K562 (cell line): ENCODE measurements at regions not wholly inside any gene's neighbourhood (a gene's known extent, or its start where the extent isn't known, plus 50 kb on each side); places are given as distances from the start of the nearest gene placed in this dataset.

ENCODE experiments used
- ATAC-seq: fragments of 200-7000 bp; cut with Tn5 transposase; 3 replicates; pipeline ENCODE4 v1.9.1; 2020; ENCODE audit warnings: moderate library complexity
- BruUV-seq: library from RNA; stranded (reverse); fragments of 400-500 nt; replicated peaks from 2 replicates; lab custom pipeline; 2021; lab: Mats Ljungman, UMichigan
- CTCF ChIA-PET: fragments of 300-600 bp; formaldehyde crosslinking; extraction: SDS; loops from one replicate; lab custom pipeline; 2021; ENCODE audit warnings: low intra/inter-chr PET ratio; lab: Yijun Ruan, JAX
- POLR2A ChIA-PET: fragments of 300-600, 350-650 bp; sonication (Branson Sonifier 250); formaldehyde crosslinking; extraction: SDS; loops from one replicate; lab custom pipeline; 2021; ENCODE audit warnings: antibody characterized with exemption, inconsistent platforms; lab: Yijun Ruan, JAX
- DNase-seq, 4 experiments: peaks; one replicate each; pipeline versions ENCODE4 v3.0.0 to v3.0.0-alpha.2; 2011 to 2018; ENCODE audit warnings: low spot score in 3 of 4, mixed read lengths in 3 of 4; ENCODE audit errors: extremely low read depth in 1 of 4
- FAIRE-seq: peaks from 2 replicates; lab custom pipeline; 2011; peaks lifted over from hg19 to GRCh38; lab: Jason Lieb, UNC
- H2AFZ ChIP-seq: 2 replicates; pipeline ENCODE4 v1.6.0; 2011; ENCODE audit warnings: low read depth, low read length, control low read depth, inconsistent platforms
- H3K27ac ChIP-seq: fragments of 200-600 bp; 3 replicates; pipeline ENCODE4 v1.8.0; 2011; ENCODE audit warnings: low read depth, mild to moderate bottlenecking, control low read depth, inconsistent platforms, low read length, moderate library complexity, mixed read lengths; ENCODE audit errors: extremely low read depth
- H3K27me3 ChIP-seq, 2 experiments: fragments of 300-600 bp in 1 of 2; 2 replicates in 1 of 2; 3 replicates in 1 of 2; pipeline versions ENCODE4 v1.6.0 to v1.8.0; 2011; ENCODE audit warnings: inconsistent platforms in 2 of 2, low read length in 2 of 2, mild to moderate bottlenecking in 1 of 2, mixed read lengths in 1 of 2, moderate library complexity in 1 of 2; ENCODE audit not compliant: control insufficient read depth in 2 of 2, insufficient read depth in 2 of 2
- H3K36me3 ChIP-seq: fragments of 300-600 bp; 3 replicates; pipeline ENCODE4 v1.8.0; 2011; ENCODE audit warnings: mild to moderate bottlenecking, low read length, inconsistent platforms; ENCODE audit not compliant: control insufficient read depth, insufficient read depth
- H3K4me1 ChIP-seq, 2 experiments: fragments of 200-600 bp in 1 of 2; replicated peaks in 1 of 2; 2 replicates in 1 of 2; 3 replicates in 1 of 2; pipeline versions ENCODE4 v1.5.1 to v1.8.0; 2011; ENCODE audit warnings: inconsistent platforms in 2 of 2, low read length in 2 of 2, mild to moderate bottlenecking in 1 of 2, mixed read lengths in 1 of 2, moderate library complexity in 1 of 2; ENCODE audit not compliant: control insufficient read depth in 2 of 2, insufficient read depth in 2 of 2
- H3K4me2 ChIP-seq: 2 replicates; pipeline ENCODE4 v1.6.1; 2011; ENCODE audit warnings: low read length, control low read depth, inconsistent platforms, mixed read lengths; ENCODE audit not compliant: insufficient read depth
- H3K4me3 ChIP-seq: fragments of 200-600 bp; sonication (generic), shearing (Covaris generic); 2 replicates; pipeline ENCODE4 v1.5.1; 2016; ENCODE audit warnings: control low read depth, inconsistent platforms
- H3K79me2 ChIP-seq: fragments of 200-600 bp; 3 replicates; pipeline ENCODE4 v1.8.0; 2011; ENCODE audit warnings: low read length, inconsistent platforms; ENCODE audit not compliant: control insufficient read depth, insufficient read depth
- H3K9ac ChIP-seq, 2 experiments: 2 replicates each; pipeline versions ENCODE4 v1.6.0 to v1.6.1; 2011; ENCODE audit warnings: low read depth in 2 of 2, low read length in 2 of 2, control low read depth in 1 of 2, inconsistent platforms in 1 of 2, mild to moderate bottlenecking in 1 of 2, mixed read lengths in 1 of 2; ENCODE audit not compliant: insufficient read depth in 1 of 2
- H3K9me1 ChIP-seq: one replicate; pipeline ENCODE4 v1.6.0; 2011; ENCODE audit warnings: inconsistent platforms, mild to moderate bottlenecking, low read length, moderate library complexity; ENCODE audit not compliant: control insufficient read depth, insufficient read depth
- H3K9me3 ChIP-seq: replicated peaks from 2 replicates; pipeline ENCODE4 v1.5.1; 2011; ENCODE audit warnings: low read depth, low read length, inconsistent platforms; ENCODE audit not compliant: control insufficient read depth, insufficient read depth
- H4K20me1 ChIP-seq: replicated peaks from 2 replicates; pipeline ENCODE4 v1.6.1; 2011; ENCODE audit warnings: low read length, inconsistent platforms, mixed read lengths; ENCODE audit not compliant: control insufficient read depth, insufficient read depth
- CBX8 ChIP-seq: fragments of 200-600 bp; sonication (generic); IDR thresholded peaks from 2 replicates; pipeline ENCODE4 v1.6.1; 2012; ENCODE audit warnings: borderline replicate concordance, mixed run types, low read depth, mild to moderate bottlenecking, moderate library complexity, mixed read lengths, low read length, control low read depth, inconsistent platforms; ENCODE audit not compliant: poor library complexity, severe bottlenecking; ENCODE audit errors: extremely low read depth
- CCNT2 ChIP-seq: IDR thresholded peaks from 2 replicates; pipeline ENCODE4 v1.6.1; 2011; ENCODE audit warnings: borderline replicate concordance, low read depth, mild to moderate bottlenecking, moderate library complexity, mixed read lengths, low read length; ENCODE audit not compliant: insufficient read length; ENCODE audit errors: extremely low read depth
- HMG20B ChIP-seq: fragments of 250-450 bp; sonication (Bioruptor Pico); IDR thresholded peaks from 2 replicates; pipeline ENCODE4 v1.5.0; 2021; ENCODE audit warnings: mild to moderate bottlenecking
- MCM5 ChIP-seq: fragments of 450-650 bp; IDR thresholded peaks from 2 replicates; pipeline ENCODE4 v1.6.1; 2016; ENCODE audit warnings: low read depth
- NFIC ChIP-seq: fragments of 450-650 bp; IDR thresholded peaks from 2 replicates; pipeline ENCODE4 v1.6.1; 2017; ENCODE audit warnings: mild to moderate bottlenecking, inconsistent platforms
- NFXL1 ChIP-seq: fragments of 450-650 bp; formaldehyde crosslinking; IDR thresholded peaks from 2 replicates; pipeline ENCODE4 v1.4.0; 2021; ENCODE audit warnings: mild to moderate bottlenecking
- SLC30A9 ChIP-seq: fragments of 250-450 bp; sonication (Bioruptor Pico); IDR thresholded peaks from 2 replicates; pipeline ENCODE4 v1.8.0; 2022; ENCODE audit warnings: mild to moderate bottlenecking, moderate library complexity
- TFE3 ChIP-seq: fragments of 450-650 bp; formaldehyde crosslinking; IDR thresholded peaks from 2 replicates; pipeline ENCODE4 v1.4.0; 2020; ENCODE audit warnings: mild to moderate bottlenecking, mixed read lengths
- U2AF2 ChIP-seq: fragments of 200-400 bp; formaldehyde crosslinking; optimal IDR thresholded peaks from 2 replicates; pipeline ENCODE3; 2017; ENCODE audit warnings: low read depth, mild to moderate bottlenecking, low read length
- ZC3H11A ChIP-seq: IDR thresholded peaks from 2 replicates; pipeline ENCODE4 v1.6.1; 2012; ENCODE audit warnings: low read depth, low read length, improper control_type of control experiment
- ZNF197 ChIP-seq: fragments of 200-800 bp; sonication (Bioruptor generic); IDR thresholded peaks from 2 replicates; pipeline ENCODE4 v1.6.1; 2016; ENCODE audit warnings: low read depth, missing genetic modification characterization, missing compliant biosample characterization
- ZNF311 ChIP-seq: fragments of 250-450 bp; sonication (Bioruptor Pico); IDR thresholded peaks from 2 replicates; pipeline ENCODE4 v1.4.0; 2020; ENCODE audit warnings: mild to moderate bottlenecking, moderate library complexity
- ZNF445 ChIP-seq: fragments of 250-450 bp; sonication (Bioruptor Pico); IDR thresholded peaks from 2 replicates; pipeline ENCODE4 v1.4.0; 2020; ENCODE audit warnings: low read depth, mild to moderate bottlenecking, moderate library complexity
- WGBS: fragments of 100-300 bp; shearing (Covaris generic); methylation state at CpG from one replicate; pipeline ENCODE4 v1.1.6; 2016; ENCODE audit warnings: low coverage, mixed read lengths; ENCODE audit not compliant: insufficient coverage; ENCODE audit errors: missing lambda C conversion rate; 5-methylcytosine and 5-hydroxymethylcytosine counted together
- in situ Hi-C: fragments of 300-500 bp; cut with MboI; formaldehyde crosslinking; loops from 4 replicates; pipeline ENCODE4 v1.15.0; 2018; ENCODE audit warnings: inconsistent platforms, mixed read lengths
- intact Hi-C: fragments of 100-400 bp; cut with micrococcal nuclease; formaldehyde crosslinking; loops from 2 replicates; pipeline ENCODE4 v1.14.2; 2022

GRCh38 chr17:22459953-22460350, 767.6 kb downstream of the KCNJ18 start (continued):
- no peak for TF ChIP-seq TFE3
- TF ChIP-seq U2AF2: no peak
- TF ChIP-seq CBX8: no peak
- TF ChIP-seq NFIC: no peak
- TF ChIP-seq MCM5: no peak
- TF ChIP-seq ZC3H11A: no peak
- no peak for TF ChIP-seq ZNF311 (CRISPR knock-in tag)
- no peak for TF ChIP-seq HMG20B
- no peak for TF ChIP-seq NFXL1
- TF ChIP-seq ZNF197 (CRISPR knock-in tag): no peak

GRCh38 chr17:22460461-22461063, 768.2 kb downstream of the KCNJ18 start:
- TF ChIP-seq CCNT2 (no peak), ZNF445 (no peak), SLC30A9 (CRISPR knock-in tag) (no peak)
- H2AFZ ChIP-seq: no peak overlapping the region
- no peaks in the 10 kb centered on the region for H3K79me2 ChIP-seq
- no peaks in the 10 kb centered on the region for H3K9me1 ChIP-seq
- WGBS: 15% methylated on average over 4 of the region's 6 CpGs
- no peak overlapping the region for H3K9ac ChIP-seq
- H3K36me3 ChIP-seq: no peaks in the 10 kb centered on the region
- BruUV-seq: no TSS peak
- no peak overlapping the region for H3K27ac ChIP-seq
- no peaks in the 10 kb centered on the region for H3K9me3 ChIP-seq
- intact Hi-C loops (no loop called here), in situ Hi-C loops (no loop called here)
- H3K4me3 ChIP-seq: no peak overlapping the region
- CTCF ChIA-PET: no interaction called here
- ATAC-seq: no peak
- DNase-seq: no peak
- H3K27me3 ChIP-seq: peaks cover 0 to 9% of the 10 kb centered on the region in 2 experiments; a peak in 1 of 5 replicates
- H4K20me1 ChIP-seq: no peaks in the 10 kb centered on the region
- FAIRE-seq: no peak
- POLR2A ChIA-PET: no interaction called here
- no peaks in the 10 kb centered on the region; a peak in 2 of 5 replicates for H3K4me1 ChIP-seq
- H3K4me2 ChIP-seq: no peak overlapping the region
